HG02571 (cell line): ENCODE measurements at regions not wholly inside any gene's neighbourhood (a gene's known extent, or its start where the extent isn't known, plus 50 kb on each side); places are given as distances from the start of the nearest gene placed in this dataset.

Experiments used
- ATAC-seq: cut with Tn5 transposase; IDR thresholded peaks from one replicate; pipeline ENCODE4 v1.9.1; 2021; ENCODE audit warnings: mild to moderate bottlenecking, moderate library complexity; ENCODE audit not compliant: unreplicated experiment

- ATAC-seq: no peak
Observed at GRCh38 chr1:182200025-182200812, 138.7 kb upstream of the ZNF648 start.

- no peak for ATAC-seq
Observed at GRCh38 chr1:182198006-182198605, 136.6 kb upstream of the ZNF648 start.

GRCh38 chr1:182196897-182197870 lies 135.7 kb upstream of the ZNF648 start:
- no peak for ATAC-seq

GRCh38 chr1:182195733-182196132 lies 134.2 kb upstream of the ZNF648 start:
- no peak for ATAC-seq

- ATAC-seq: no peak
Observed at GRCh38 chr1:182193908-182194550, 132.5 kb upstream of the ZNF648 start.

- no peak for ATAC-seq
Observed at GRCh38 chr1:182192966-182193365, 131.5 kb upstream of the ZNF648 start.

- no peak for ATAC-seq
Observed at GRCh38 chr1:182192215-182192614, 130.7 kb upstream of the ZNF648 start.

- no peak for ATAC-seq
Observed at GRCh38 chr1:182191381-182192115, 130.0 kb upstream of the ZNF648 start.

- ATAC-seq: no peak
Observed at GRCh38 chr1:182189535-182190066, 128.1 kb upstream of the ZNF648 start.

- no peak for ATAC-seq
Observed at GRCh38 chr1:182186757-182187146, 125.2 kb upstream of the ZNF648 start.

- no peak for ATAC-seq
Observed at GRCh38 chr1:182185842-182186756, 124.6 kb upstream of the ZNF648 start.

GRCh38 chr1:182185136-182185535 lies 123.6 kb upstream of the ZNF648 start:
- no peak for ATAC-seq

GRCh38 chr1:182183606-182184005 lies 122.1 kb upstream of the ZNF648 start:
- ATAC-seq: no peak

GRCh38 chr1:182182311-182182710 lies 120.8 kb upstream of the ZNF648 start:
- ATAC-seq: no peak

GRCh38 chr1:182181167-182181572 lies 119.7 kb upstream of the ZNF648 start:
- ATAC-seq: no peak

- no peak for ATAC-seq
Observed at GRCh38 chr1:182175361-182175931, 113.9 kb upstream of the ZNF648 start.

GRCh38 chr1:182174513-182174855 lies 113.0 kb upstream of the ZNF648 start:
- no peak for ATAC-seq

GRCh38 chr1:182173808-182174512 lies 112.4 kb upstream of the ZNF648 start:
- no peak for ATAC-seq
